Lung (tissue), 11 donors: ENCODE measurements at regions not wholly inside any gene's neighbourhood (a gene's known extent, or its start where the extent isn't known, plus 50 kb on each side); places are given as distances from the start of the nearest gene placed in this dataset.

Experiments used
- ATAC-seq: fragments of 200-7000 bp; cut with Tn5 transposase; one replicate; pipeline ENCODE4 v1.9.1; 2020; ENCODE audit warnings: moderate number of reproducible peaks; ENCODE audit not compliant: insufficient read depth, low FRiP score
- DNase-seq, 3 donors: peaks; one replicate each; pipeline ENCODE4 v3.0.0-alpha.2; 2013 to 2017
- H3K27ac ChIP-seq, 2 donors: one replicate each; pipeline ENCODE4 v1.5.1; 2013; ENCODE audit warnings: mild to moderate bottlenecking in 2 of 2, moderate library complexity in 2 of 2, control low read depth in 1 of 2, inconsistent platforms in 1 of 2, low read depth in 1 of 2, low read length in 1 of 2
- H3K27me3 ChIP-seq, 3 donors: one replicate each; pipeline ENCODE4 v1.5.1; 2013; ENCODE audit warnings: low read length in 2 of 3; ENCODE audit not compliant: control insufficient read depth in 3 of 3, insufficient read depth in 3 of 3
- H3K36me3 ChIP-seq, 4 donors: one replicate each; pipeline ENCODE4 v1.5.1; 2013; ENCODE audit warnings: low read length in 4 of 4, mild to moderate bottlenecking in 1 of 4, moderate library complexity in 1 of 4; ENCODE audit not compliant: control insufficient read depth in 4 of 4, insufficient read depth in 4 of 4
- H3K4me1 ChIP-seq, 5 donors: one replicate each; pipeline ENCODE4 v1.5.1; 2013; ENCODE audit warnings: low read length in 5 of 5, mild to moderate bottlenecking in 2 of 5, moderate library complexity in 1 of 5; ENCODE audit not compliant: control insufficient read depth in 5 of 5, insufficient read depth in 5 of 5
- H3K4me3 ChIP-seq: one replicate; pipeline ENCODE4 v1.5.1; 2013; ENCODE audit warnings: mild to moderate bottlenecking, control low read depth, moderate library complexity
- H3K9ac ChIP-seq, 2 donors: one replicate each; pipeline ENCODE4 v1.5.1; 2013; ENCODE audit warnings: low read length in 2 of 2, control low read depth in 1 of 2; ENCODE audit not compliant: insufficient read depth in 1 of 2
- H3K9me3 ChIP-seq, 4 donors: one replicate each; pipeline ENCODE4 v1.5.1; 2013; ENCODE audit warnings: low read length in 3 of 4, mild to moderate bottlenecking in 1 of 4, moderate library complexity in 1 of 4; ENCODE audit not compliant: control insufficient read depth in 4 of 4, insufficient read depth in 3 of 4
- CTCF ChIP-seq: IDR thresholded peaks from 2 replicates; pipeline ENCODE4 v1.5.1; 2012; ENCODE audit warnings: mild to moderate bottlenecking; ENCODE audit errors: control extremely low read depth, extremely low read depth
- WGBS, 2 donors: extraction: QIAGEN DNeasy Blood & Tissue Kit; methylation state at CpG; one replicate each; pipeline ENCODE4 v1.1.7; 2013; 5-methylcytosine and 5-hydroxymethylcytosine counted together
- donor health status: control.
- donor health status: control.
- donor health status: Bipolar disorder and iron deficiency.
- donor health status: healthy.
- donor health status: DM: yes; HTN: yes; CAD: no.

GRCh38 chr1:181984006-181984405 lies 77.5 kb downstream of the ZNF648 start:
- no peak for TF ChIP-seq CTCF
- 68 to 73% methylated on average over 4 of the region's 4 CpGs for WGBS, 2 donors
- ATAC-seq (no peak), DNase-seq (no peak)
- H3K4me1 ChIP-seq: peaks cover 0 to 22% (median 3%) of the 10 kb centered on the region in 5 donors
- no peak overlapping the region for H3K4me3 ChIP-seq
- H3K9ac ChIP-seq: no peak overlapping the region
- H3K27me3 ChIP-seq: no peaks in the 10 kb centered on the region
- H3K9me3 ChIP-seq: peaks cover 0 to 2% (median 0%) of the 10 kb centered on the region in 4 donors
- H3K27ac ChIP-seq: no peak overlapping the region
- H3K36me3 ChIP-seq: no peaks in the 10 kb centered on the region

GRCh38 chr1:181981821-181982220 lies 79.7 kb downstream of the ZNF648 start:
- Histone ChIP-seq H3K36me3 (no peaks in the 10 kb centered on the region), H3K4me3 (no peak overlapping the region), H3K27ac (no peak overlapping the region), H3K9me3 (no peaks in the 10 kb centered on the region), H3K9ac (no peak overlapping the region), H3K4me1 (peaks cover 0 to 12% (median 3%) of the 10 kb centered on the region in 5 donors), H3K27me3 (no peaks in the 10 kb centered on the region)
- no peak for DNase-seq
- 81 to 88% methylated on average over 4 of the region's 4 CpGs for WGBS, 2 donors
- ATAC-seq: no peak
- no peak for TF ChIP-seq CTCF

GRCh38 chr1:181972256-181972655 lies 89.3 kb downstream of the ZNF648 start:
- TF ChIP-seq CTCF: no peak
- Histone ChIP-seq H3K4me3 (no peak overlapping the region), H3K36me3 (no peaks in the 10 kb centered on the region), H3K27me3 (no peaks in the 10 kb centered on the region), H3K9me3 (peaks cover 0 to 8% (median 4%) of the 10 kb centered on the region in 4 donors), H3K4me1 (no peaks in the 10 kb centered on the region), H3K9ac (no peak overlapping the region), H3K27ac (no peak overlapping the region)
- 93 to 95% methylated on average over 1 of the region's 1 CpG for WGBS, 2 donors
- ATAC-seq (no peak), DNase-seq (no peak)

- Histone ChIP-seq H3K9me3 (peaks cover 0 to 8% (median 4%) of the 10 kb centered on the region in 4 donors), H3K9ac (no peak overlapping the region), H3K27me3 (no peaks in the 10 kb centered on the region), H3K4me3 (no peak overlapping the region), H3K27ac (no peak overlapping the region), H3K4me1 (no peaks in the 10 kb centered on the region), H3K36me3 (no peaks in the 10 kb centered on the region)
- TF ChIP-seq CTCF: no peak
- DNase-seq (no peak), ATAC-seq (no peak)
These were observed 90.1 kb downstream of the ZNF648 start for GRCh38 chr1:181971424-181971823.
